HepG2 (cell line): ENCODE measurements at regions not wholly inside any gene's neighbourhood (a gene's known extent, or its start where the extent isn't known, plus 50 kb on each side); places are given as distances from the start of the nearest gene placed in this dataset.

Source experiments
- ATF3 ChIP-seq: sonication (generic); formaldehyde crosslinking; IDR thresholded peaks from 2 replicates; pipeline ENCODE4 v1.4.0; 2020; ENCODE audit warnings: missing genetic modification reagents
- FOSL2 ChIP-seq: sonication (generic); formaldehyde crosslinking; IDR thresholded peaks from 2 replicates; pipeline ENCODE4 v1.4.0; 2020; ENCODE audit warnings: missing genetic modification reagents
- FOXA1 ChIP-seq, 2 experiments: fragments of 450-650 bp in 1 of 2; sonication (generic) in 1 of 2; formaldehyde crosslinking in 1 of 2; IDR thresholded peaks; 2 replicates each; pipeline versions ENCODE4 v1.4.0 to v1.6.1; 2016 to 2020; ENCODE audit warnings: missing genetic modification reagents in 1 of 2
- KAT7 ChIP-seq: IDR thresholded peaks from 2 replicates; pipeline ENCODE4 v1.6.1; 2018; ENCODE audit warnings: borderline replicate concordance, missing compliant biosample characterization
- MNT ChIP-seq: fragments of 450-650 bp; IDR thresholded peaks from 2 replicates; pipeline ENCODE4 v1.6.1; 2016
- SALL2 ChIP-seq: sonication (generic); formaldehyde crosslinking; IDR thresholded peaks from 2 replicates; pipeline ENCODE4 v1.8.1; 2023; ENCODE audit warnings: mild to moderate bottlenecking, missing genetic modification reagents, inconsistent platforms
- SATB2 ChIP-seq: sonication (generic); formaldehyde crosslinking; IDR thresholded peaks from 2 replicates; pipeline ENCODE4 v1.5.0; 2020; ENCODE audit warnings: missing genetic modification reagents
- SETDB1 ChIP-seq: sonication (generic); formaldehyde crosslinking; IDR thresholded peaks from 2 replicates; pipeline ENCODE4 v1.5.1; 2020; ENCODE audit warnings: missing genetic modification reagents, mild to moderate bottlenecking, borderline replicate concordance
- SIX1 ChIP-seq: sonication (generic); formaldehyde crosslinking; IDR thresholded peaks from 2 replicates; pipeline ENCODE4 v1.4.0; 2020; ENCODE audit warnings: missing genetic modification reagents, borderline replicate concordance
- ZEB1 ChIP-seq: IDR thresholded peaks from 2 replicates; pipeline ENCODE4 v1.6.1; 2012; ENCODE audit warnings: mild to moderate bottlenecking, low read depth, inconsistent platforms; ENCODE audit not compliant: insufficient replicate concordance
- ZNF3 ChIP-seq: IDR thresholded peaks from 2 replicates; pipeline ENCODE4 v1.7.0; 2017; ENCODE audit warnings: inconsistent platforms
- ZNF382 ChIP-seq: sonication (generic); formaldehyde crosslinking; IDR thresholded peaks from 2 replicates; pipeline ENCODE4 v1.5.0; 2020; ENCODE audit warnings: missing genetic modification reagents, mild to moderate bottlenecking, borderline replicate concordance
- ZNF597 ChIP-seq: sonication (generic); formaldehyde crosslinking; IDR thresholded peaks from 2 replicates; pipeline ENCODE4 v1.5.0; 2020; ENCODE audit warnings: missing genetic modification reagents
- ZNF615 ChIP-seq: sonication (generic); formaldehyde crosslinking; IDR thresholded peaks from 2 replicates; pipeline ENCODE4 v1.5.0; 2020; ENCODE audit warnings: mild to moderate bottlenecking, missing genetic modification reagents, borderline replicate concordance
- ZNF652 ChIP-seq: IDR thresholded peaks from 2 replicates; pipeline ENCODE4 v1.6.1; 2016; ENCODE audit warnings: low read depth, borderline replicate concordance

DNA sequence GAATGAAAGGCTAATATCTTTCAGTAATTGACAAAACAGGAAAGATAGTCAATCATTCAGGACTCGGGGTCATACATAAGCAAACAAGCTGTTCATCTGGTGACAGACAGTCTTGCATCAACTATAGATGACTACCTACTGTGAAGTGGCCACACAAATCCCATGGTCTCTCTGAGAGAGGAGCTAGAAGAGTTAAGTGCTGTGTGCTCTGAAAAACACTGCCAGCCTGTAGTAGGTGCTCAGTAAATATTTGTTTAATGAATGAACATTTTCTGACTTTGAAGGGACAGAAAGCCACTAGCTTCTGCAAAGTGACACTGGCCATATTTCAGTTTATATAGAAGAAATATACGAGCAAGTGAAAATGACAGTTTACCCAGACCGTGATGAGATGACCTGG lies 184.0 kb upstream of the CHAC2 start (continued):
- no peak for TF ChIP-seq SIX1 (CRISPR knock-in tag)
- TF ChIP-seq SALL2 (CRISPR knock-in tag), result no peak
- TF ChIP-seq ZNF597 (CRISPR knock-in tag), result no peak
- no peak for TF ChIP-seq ZNF382
- TF ChIP-seq ZNF615, result no peak
- TF ChIP-seq SETDB1 (CRISPR knock-in tag), result no peak
- no peak for TF ChIP-seq SATB2 (CRISPR knock-in tag)
- no peak for TF ChIP-seq MNT
- no peak for TF ChIP-seq KAT7
- 0 out of 2 replicates have a peak, but pooled peaks have one; percentile 64 for TF ChIP-seq ZNF3 (CRISPR knock-in tag)
- no peak for TF ChIP-seq ZEB1
- no peak for TF ChIP-seq ATF3 (CRISPR knock-in tag)
- no peak for TF ChIP-seq FOXA1 (IDR thresholded peaks at IDR 0.05)
- 0 out of 2 replicates have a peak, but pooled peaks have one; percentile 10 for TF ChIP-seq FOXA1 (CRISPR knock-in tag; IDR thresholded peaks at IDR 0.05)
- peak; percentile 53; the same call in 1 of the 2 replicates for TF ChIP-seq ZNF652
- TF ChIP-seq FOSL2 (CRISPR knock-in tag), result peak; percentile 40; the same call in 1 of the 2 replicates
